ENCODE measurements at regions not wholly inside any gene's neighbourhood (a gene's known extent, or its start where the extent isn't known, plus 50 kb on each side); places are given as distances from the start of the nearest gene placed in this dataset.
"Not testable (repeated sequence)": the region's sequence is repeated elsewhere in the genome, so short reads cannot be mapped to it uniquely, and the experiment has no call there.

- no peak for DNase-seq (ENCODE audit: low spot score)
- Histone ChIP-seq H3K4me1 (no peaks in the 10 kb centered on the region), H3K4me3 (no peak overlapping the region), H3K9me3 (no peaks in the 10 kb centered on the region), H3K36me3 (no peaks in the 10 kb centered on the region), H3K27ac (no peak overlapping the region), H3K27me3 (no peaks in the 10 kb centered on the region)
- TF ChIP-seq, protein P1, sequence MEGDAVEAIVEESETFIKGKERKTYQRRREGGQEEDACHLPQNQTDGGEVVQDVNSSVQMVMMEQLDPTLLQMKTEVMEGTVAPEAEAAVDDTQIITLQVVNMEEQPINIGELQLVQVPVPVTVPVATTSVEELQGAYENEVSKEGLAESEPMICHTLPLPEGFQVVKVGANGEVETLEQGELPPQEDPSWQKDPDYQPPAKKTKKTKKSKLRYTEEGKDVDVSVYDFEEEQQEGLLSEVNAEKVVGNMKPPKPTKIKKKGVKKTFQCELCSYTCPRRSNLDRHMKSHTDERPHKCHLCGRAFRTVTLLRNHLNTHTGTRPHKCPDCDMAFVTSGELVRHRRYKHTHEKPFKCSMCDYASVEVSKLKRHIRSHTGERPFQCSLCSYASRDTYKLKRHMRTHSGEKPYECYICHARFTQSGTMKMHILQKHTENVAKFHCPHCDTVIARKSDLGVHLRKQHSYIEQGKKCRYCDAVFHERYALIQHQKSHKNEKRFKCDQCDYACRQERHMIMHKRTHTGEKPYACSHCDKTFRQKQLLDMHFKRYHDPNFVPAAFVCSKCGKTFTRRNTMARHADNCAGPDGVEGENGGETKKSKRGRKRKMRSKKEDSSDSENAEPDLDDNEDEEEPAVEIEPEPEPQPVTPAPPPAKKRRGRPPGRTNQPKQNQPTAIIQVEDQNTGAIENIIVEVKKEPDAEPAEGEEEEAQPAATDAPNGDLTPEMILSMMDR (IDR thresholded peaks at IDR 0.05) = no peak
Measured at GRCh38 chr11:100515087-100515486, 172.0 kb upstream of the ARHGAP42 start.

DNA sequence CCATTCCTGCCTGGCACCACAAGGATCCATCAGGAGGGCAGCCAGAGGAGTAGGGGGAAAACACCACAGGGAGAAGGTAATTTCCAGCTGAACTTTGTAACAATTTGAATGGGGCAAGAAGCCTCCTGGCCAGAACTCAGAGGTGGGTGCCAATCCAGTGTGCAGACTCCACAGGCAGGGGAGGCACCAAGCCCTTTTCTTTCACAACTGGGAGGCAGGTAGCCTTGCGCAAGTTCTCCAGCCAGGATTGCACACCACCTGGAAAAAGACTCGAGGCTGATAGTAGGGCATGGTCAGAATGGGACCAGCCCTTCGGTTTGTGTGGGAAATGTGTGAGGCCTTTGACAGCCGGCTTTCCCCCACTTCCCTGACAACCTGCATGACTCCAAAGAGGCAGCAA lies 161.9 kb upstream of the ARHGAP42 start:
- H3K27ac ChIP-seq = no peak overlapping the region
- TF ChIP-seq, protein P1 (IDR thresholded peaks at IDR 0.05) = no peak
- no peak overlapping the region for H3K4me3 ChIP-seq
- no peaks in the 10 kb centered on the region for H3K27me3 ChIP-seq
- no peak for DNase-seq (ENCODE audit: low spot score)
- no peaks in the 10 kb centered on the region for H3K36me3 ChIP-seq
- peaks cover 0 to 22% of the 10 kb centered on the region in 2 donors for H3K9me3 ChIP-seq
- no peaks in the 10 kb centered on the region for H3K4me1 ChIP-seq

DNA sequence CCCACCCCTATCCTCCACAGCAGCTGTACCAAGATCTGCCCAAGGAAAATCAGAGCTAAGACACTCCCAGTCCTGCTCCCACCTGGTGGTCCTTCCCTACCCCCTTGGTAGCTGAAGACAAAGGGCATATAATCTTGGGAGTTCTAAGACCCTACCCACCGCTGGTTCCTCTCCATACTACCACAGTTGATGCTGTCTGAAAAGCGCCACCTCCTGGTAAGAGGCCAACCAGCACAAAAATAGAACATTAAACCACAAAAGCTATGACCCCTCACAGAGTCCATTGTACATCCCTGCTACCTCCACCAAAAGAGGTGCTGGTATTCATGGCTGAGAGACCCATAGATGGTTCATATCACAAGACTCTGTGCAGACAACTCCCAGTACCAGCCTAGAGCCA lies 161.5 kb upstream of the ARHGAP42 start:
- Histone ChIP-seq H3K4me3 (no peak overlapping the region), H3K36me3 (no peaks in the 10 kb centered on the region), H3K27ac (no peak overlapping the region), H3K9me3 (peaks cover 0 to 22% of the 10 kb centered on the region in 2 donors), H3K27me3 (no peaks in the 10 kb centered on the region), H3K4me1 (no peaks in the 10 kb centered on the region)
- DNase-seq (ENCODE audit: low spot score) = no peak
- TF ChIP-seq, protein P1 (IDR thresholded peaks at IDR 0.05) = no peak

GRCh38 chr11:100528872-100529416 lies 158.1 kb upstream of the ARHGAP42 start:
- no peak overlapping the region for H3K27ac ChIP-seq
- H3K9me3 ChIP-seq = peaks cover 0 to 9% of the 10 kb centered on the region in 2 donors
- H3K4me1 ChIP-seq = no peaks in the 10 kb centered on the region
- H3K36me3 ChIP-seq = no peaks in the 10 kb centered on the region
- no peak for DNase-seq (ENCODE audit: low spot score)
- H3K4me3 ChIP-seq = no peak overlapping the region
- no peaks in the 10 kb centered on the region for H3K27me3 ChIP-seq
- TF ChIP-seq, protein P1 (IDR thresholded peaks at IDR 0.05) = no peak

DNA sequence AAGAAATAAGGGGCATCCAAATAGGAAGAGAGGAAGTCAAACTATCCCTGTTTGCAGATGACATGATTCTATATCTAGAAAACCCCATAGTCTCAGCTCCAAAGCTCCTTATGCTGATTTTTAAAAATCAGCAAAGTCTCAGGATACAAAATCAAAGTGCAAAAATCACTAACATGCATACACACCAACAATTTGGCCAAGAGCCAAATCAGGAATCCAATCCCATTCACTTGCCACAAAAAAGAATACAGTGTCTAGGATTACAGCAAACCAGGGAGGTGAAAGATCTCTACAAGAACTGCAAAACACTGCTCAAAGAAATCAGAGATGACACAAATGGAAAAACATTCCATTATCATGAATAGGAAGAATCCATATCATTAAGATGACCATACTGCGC lies 155.8 kb upstream of the ARHGAP42 start:
- DNase-seq (ENCODE audit: low spot score); H3K27ac ChIP-seq; H3K9me3 ChIP-seq; H3K4me1 ChIP-seq; H3K36me3 ChIP-seq; H3K4me3 ChIP-seq; H3K27me3 ChIP-seq: not testable (repeated sequence)

DNA sequence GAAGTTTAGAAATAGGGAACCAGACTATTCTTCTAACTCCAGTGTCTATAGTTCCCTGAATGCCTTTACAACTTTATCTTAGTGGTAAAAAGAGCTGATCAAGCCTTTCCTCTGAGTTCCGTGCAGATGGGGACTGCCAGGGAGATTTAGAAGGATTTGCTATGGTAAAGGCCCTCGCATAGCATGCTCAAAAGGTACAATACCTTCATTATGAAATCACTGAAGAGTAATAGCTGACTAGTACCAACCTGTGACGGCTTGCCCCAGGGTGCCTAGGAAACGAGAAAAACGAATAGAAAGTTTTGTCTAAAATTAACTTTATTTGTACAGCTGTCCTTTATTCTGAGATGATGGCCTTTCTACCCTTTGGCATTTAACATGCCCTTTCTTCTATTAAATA lies 150.1 kb upstream of the ARHGAP42 start:
- no peak for DNase-seq (ENCODE audit: low spot score)
- Histone ChIP-seq H3K9me3 (no peaks in the 10 kb centered on the region), H3K27ac (no peak overlapping the region), H3K4me3 (no peak overlapping the region), H3K36me3 (no peaks in the 10 kb centered on the region), H3K4me1 (no peaks in the 10 kb centered on the region), H3K27me3 (no peaks in the 10 kb centered on the region)
- TF ChIP-seq, protein P1 (IDR thresholded peaks at IDR 0.05) = no peak
